Dermis blood vessel endothelial cell (primary cell): ENCODE measurements at regions not wholly inside any gene's neighbourhood (a gene's known extent, or its start where the extent isn't known, plus 50 kb on each side); places are given as distances from the start of the nearest gene placed in this dataset.
A peak's percentile ranks its signal among the peaks of the same experiment; 100 is the strongest.

Experiments
- DNase-seq: peaks from one replicate; pipeline ENCODE4 v3.0.0; 2010

GRCh38 chr3:41116851-41117250, 82.5 kb upstream of the CTNNB1 start:
- no peak for DNase-seq

DNA sequence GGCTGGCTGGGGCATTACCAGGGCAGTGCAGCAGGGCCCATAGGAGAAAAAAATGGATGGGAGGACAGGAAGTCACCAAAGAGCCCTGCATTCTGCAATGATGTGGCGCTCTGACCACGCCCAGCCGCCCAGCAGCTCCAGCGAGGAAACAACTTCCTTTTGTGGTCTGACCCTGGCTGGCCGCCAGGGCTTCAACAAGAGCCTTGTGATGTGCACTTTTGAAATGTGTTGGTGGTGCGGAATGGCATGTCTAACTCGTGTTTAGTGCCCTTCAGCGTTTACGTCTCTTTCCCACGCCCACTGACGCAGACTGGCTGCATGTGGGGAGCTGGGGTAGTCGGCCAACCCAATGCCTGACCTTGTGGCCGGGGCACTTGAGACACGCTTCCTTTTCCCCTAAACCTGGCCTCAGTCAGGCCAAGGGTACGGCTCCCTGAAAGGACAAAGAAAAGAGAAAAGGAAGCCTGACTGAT, 81.9 kb upstream of the CTNNB1 start:
- peak; percentile 94 for DNase-seq

DNA sequence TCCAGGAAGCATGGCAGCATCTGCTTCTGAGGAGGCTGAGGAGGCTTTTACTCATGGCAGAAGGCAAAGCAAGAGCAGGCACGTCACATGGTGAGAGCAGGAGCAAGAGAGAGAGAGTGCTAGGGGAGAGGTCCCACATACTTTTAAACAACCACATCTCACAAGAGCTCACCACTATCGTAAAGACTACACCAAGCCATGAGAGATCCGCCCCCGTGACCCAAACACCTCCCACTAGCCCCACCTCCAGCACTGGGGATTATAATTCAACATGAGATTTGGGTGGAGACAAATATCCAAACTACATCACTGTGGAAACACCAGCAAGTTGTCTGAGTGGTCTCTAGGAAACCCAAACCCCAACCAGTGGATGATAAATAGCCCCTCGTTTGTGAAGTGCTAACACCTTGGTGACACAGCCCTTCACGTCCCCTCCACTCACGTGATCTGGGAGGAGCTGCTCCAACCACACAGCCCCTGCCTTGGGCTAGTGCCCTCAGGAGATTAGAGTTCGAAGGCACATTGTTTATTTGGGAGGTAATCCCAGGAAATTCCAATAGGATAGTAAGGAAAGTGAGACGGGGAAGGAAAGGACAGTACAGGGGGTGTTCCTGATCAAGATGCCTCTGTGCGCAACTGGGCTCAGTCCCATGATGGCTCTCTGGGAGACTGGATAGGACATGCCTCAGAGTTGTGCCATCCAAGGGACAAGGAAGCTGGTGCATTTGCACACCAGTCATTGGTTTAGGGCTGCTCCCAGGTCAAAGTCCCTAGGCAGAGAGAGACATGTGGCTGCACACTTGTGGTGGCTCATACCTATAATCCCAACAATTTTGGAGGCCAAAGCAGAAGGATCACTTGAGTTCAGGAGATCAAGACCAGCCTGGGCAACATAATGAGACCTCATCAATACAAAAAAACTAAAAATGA, 80.6 kb upstream of the CTNNB1 start:
- DNase-seq, result no peak

GRCh38 chr3:41120460-41120859, 78.8 kb upstream of the CTNNB1 start:
- DNase-seq, result no peak

DNA sequence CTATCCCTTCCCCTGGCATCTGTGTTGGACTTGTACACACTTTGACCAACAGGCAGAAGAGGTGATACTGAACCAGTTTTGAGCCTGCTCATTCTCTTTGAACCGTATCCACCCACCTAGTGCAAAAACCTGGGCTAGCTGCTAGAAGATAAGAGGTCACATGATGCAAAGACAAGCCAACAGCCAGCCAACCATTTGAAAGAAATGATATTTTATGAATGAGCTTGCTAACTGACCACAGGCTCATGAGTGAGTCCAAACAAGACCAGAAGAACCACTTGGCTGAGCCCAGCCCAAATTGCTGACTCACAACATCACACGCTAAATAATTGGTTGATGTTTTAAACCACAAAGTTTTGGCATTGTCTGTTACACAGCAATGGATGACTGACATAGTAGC, 74.0 kb upstream of the CTNNB1 start:
- DNase-seq, result no peak

- no peak for DNase-seq
These were observed 72.8 kb upstream of the CTNNB1 start for GRCh38 chr3:41126472-41126871.

DNA sequence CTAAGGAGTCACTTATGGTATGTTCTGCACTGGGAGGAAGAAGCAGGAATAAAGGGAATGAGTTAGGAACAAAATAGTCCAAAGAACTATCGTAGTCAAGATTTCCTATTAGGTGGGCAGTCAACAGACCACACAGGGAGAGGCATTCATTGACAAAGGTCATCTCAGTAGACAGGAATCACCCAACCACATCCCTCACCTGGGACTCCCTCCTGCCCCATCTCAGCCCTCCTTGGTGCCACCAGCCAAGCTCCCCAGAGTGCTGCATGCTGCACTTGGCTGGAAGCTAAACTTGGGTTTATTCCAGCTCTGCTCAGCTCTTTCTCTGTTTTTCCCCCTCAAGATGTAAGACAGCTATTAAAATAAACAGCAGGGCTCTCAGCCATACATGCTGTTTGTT, 72.3 kb upstream of the CTNNB1 start:
- no peak for DNase-seq

GRCh38 chr3:41127414-41127813, 71.9 kb upstream of the CTNNB1 start:
- DNase-seq, result no peak

DNA sequence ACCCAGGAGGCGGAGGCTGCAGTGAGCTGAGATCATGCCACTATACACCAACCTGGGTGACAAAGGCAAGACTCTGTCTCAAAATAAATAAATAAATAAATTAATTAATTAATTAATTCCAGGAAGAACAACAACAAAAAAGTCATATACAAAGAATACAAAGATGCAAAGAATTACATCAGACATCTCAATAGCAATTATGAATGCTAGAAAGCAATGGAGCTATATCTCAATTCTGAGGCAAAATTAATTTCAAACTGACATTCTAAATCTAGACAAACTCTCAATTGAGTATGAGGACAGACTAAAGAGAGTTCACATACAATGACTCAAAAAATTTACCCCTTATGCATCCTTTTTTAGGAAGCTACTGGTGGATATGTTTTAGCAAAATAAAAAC, 69.6 kb upstream of the CTNNB1 start:
- DNase-seq, result no peak

DNA sequence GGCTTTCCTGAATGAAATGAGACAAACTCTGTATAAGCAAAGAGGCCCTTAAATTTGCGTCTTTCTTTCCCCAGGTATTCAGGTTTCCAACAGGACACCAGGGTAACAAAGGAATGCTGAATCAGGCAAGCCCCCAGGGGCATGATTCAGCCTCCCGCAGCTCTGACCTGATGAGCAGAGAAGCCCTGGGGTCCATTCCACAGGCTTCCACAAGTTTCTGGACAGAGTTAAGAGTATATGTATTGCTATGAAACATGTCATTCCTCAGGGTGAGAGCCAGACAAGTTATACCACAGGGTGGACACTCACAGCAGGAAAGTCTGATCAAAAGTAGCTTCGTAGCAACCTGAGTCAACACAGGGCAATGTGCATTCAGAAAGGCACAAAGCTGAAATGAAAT, 68.1 kb upstream of the CTNNB1 start:
- DNase-seq, result no peak

DNA sequence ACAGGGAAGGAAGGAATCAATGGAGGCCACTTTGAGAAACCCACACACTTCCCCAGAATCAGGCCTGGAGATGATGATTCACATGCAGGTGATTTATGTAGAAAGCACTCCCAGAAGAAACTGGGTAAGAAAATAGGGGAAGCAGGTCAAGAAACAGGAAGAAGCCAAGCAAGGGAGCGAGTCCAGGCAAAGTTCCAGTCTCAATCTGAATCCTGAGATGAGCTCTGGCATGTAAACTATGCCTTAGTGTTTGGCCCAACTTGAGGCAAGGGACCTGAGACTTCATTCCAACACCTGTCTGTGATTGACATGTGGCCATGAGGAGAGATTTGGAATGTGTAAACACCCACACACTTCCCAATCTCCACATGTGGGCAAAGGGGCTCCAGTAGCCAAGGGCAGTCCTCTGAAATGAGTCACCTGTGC, 61.6 kb upstream of the CTNNB1 start:
- no peak for DNase-seq

DNA sequence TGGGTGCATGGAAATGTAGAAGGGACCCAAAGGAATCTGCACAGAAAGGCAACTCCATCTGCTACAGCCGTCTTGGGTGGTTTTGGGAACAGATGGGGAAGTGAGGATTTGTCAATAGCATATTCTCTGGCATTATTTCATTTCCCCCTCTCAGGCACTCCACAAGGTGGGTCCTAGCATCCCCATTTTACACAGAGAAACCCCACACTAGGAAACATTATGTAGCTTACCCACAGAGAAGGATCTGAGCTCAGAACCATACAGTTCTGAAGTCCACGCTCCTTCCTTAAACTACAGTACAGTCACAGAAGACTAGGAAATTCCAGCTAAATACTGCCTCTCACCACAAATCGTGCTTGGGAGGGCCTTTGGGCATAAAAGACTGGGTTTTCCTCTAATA, 61.2 kb upstream of the CTNNB1 start:
- DNase-seq, result no peak

- DNase-seq, result no peak
These were observed 60.7 kb upstream of the CTNNB1 start for GRCh38 chr3:41138601-41139000.

DNA sequence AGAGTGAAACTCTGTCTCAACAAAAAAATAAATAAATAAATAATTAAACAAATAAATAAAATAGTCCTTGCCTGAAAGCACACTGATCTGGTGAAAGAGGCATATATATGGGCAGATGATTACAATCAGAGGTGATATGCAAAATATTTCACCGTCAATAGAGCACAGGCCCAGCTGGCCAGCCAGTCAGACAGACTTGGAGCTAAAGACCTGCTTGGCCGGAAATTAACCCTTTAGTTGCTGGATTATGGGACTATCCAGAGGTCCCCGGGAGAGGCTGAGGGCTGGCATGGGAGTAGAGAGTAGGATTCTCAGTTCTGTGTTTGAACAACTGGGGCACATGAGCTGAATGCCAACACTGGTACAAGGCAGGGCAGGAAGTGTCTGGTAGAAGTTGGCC, 59.1 kb upstream of the CTNNB1 start:
- DNase-seq, result no peak

- DNase-seq, result no peak
These were observed 57.7 kb upstream of the CTNNB1 start for GRCh38 chr3:41141433-41142167.

DNA sequence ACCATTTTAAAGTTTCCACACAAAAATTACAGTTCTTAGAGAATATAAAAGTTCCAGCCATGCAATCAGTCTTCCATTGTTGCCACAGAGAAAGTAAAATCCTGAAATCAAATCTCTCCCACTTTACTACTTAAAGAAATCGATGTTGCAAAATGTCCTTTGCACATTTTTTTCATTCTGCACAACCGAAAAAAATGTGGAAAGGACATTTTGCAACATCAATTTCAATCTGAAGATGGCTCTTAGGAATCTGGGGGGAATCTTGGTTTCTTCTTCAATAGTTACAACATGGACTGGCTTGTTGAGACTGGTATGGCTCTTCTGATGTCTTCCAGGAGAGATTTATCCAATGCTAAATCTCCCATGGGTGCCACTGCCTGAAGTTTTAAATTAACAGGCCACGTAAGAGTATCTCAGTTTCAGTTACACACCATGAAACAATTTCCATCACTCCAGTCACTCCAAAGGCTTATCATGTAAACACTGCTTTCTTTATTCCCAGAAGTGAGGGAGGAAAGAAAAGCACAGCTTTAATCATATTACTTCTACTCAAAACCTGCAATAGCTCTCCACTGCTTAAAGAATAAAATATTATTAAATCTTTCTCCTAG, 55.8 kb upstream of the CTNNB1 start:
- DNase-seq, result no peak

DNA sequence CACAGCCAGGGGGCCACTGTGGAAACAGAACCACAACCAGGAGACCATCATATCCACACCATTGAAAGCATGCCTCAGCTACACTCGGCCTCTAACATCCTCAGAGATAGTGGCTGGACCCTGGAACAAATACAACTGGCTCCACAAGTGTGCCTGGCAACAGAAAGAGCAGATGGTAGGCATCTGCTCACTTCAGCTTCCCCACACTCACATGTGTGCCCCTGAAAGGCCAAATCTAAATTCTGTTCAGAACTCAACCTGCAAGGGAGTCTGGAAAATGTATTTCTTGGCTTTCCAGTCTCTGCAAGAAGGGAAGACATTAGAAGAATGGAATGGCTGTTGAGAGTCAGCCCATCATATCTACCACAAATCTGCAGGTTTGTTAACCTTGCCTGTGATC, 54.7 kb upstream of the CTNNB1 start:
- DNase-seq, result no peak

- DNase-seq, result no peak
These were observed 50.8 kb upstream of the CTNNB1 start for GRCh38 chr3:41148478-41148877.

DNA sequence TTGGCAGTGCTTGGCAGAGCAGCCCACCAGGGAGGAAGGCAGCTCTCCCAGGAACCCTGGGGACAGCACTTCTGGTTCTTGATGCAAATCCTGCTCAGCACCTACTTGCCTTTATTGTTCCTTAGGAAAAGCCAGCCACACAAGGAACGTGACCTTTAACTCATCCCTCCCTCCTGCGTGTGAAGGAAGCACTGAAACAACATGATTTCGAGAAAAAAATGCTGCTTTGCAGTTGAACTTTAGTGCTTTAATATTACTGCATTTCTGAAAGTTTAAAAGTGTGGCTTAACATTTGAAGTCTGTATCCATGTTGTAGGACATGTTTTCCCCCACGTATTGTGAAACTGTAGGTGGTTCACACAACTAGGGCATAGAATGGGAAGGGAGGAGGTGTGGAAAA, 50.4 kb upstream of the CTNNB1 start:
- peak; percentile 14 for DNase-seq
